NAMALWA (cell line): ENCODE measurements at regions not wholly inside any gene's neighbourhood (a gene's known extent, or its start where the extent isn't known, plus 50 kb on each side); places are given as distances from the start of the nearest gene placed in this dataset.

Experiments used
- DNase-seq: peaks from one replicate; pipeline ENCODE4 v3.0.0-alpha.2; 2015; ENCODE audit warnings: low spot score

DNA sequence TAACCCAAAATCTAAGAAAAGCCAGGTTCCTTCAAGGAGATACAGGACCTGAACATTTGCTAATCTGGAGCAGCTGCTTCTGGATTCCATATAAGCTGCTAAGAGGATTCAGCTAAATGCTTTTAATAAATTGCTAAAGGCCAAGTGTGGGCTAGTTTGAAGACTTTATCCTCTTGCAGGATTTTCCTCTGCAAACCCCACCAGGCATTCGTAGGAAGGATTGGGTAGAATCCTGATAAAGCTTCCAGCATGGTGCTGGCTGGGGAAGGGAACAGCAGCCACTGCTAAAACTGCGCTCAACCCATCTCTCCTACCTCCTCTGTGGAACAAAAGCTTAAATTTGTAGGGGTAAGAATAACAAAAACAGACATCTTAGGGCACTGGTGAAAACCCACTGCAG lies 61.3 kb upstream of the TAB3 start:
- no peak for DNase-seq

DNA sequence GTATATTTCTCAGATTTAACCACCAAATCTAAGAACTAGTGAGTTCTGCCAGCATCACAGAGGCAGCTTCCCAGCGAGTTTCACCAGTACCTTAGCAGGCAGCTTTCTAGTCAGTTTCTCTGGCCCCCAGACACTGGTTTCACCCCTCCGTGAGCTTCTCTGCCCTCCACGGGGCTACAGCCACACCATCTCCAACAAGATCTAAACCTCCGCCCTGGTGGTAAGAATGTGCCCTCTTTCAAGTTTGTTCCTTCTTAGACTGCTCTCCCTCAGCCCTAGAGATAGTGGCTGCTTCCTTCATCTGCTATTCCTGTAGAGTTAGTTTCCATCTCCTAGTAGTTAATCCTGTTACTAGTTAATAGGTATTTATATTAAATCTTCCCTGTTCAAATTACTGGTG lies 60.5 kb upstream of the TAB3 start:
- DNase-seq = no peak

DNA sequence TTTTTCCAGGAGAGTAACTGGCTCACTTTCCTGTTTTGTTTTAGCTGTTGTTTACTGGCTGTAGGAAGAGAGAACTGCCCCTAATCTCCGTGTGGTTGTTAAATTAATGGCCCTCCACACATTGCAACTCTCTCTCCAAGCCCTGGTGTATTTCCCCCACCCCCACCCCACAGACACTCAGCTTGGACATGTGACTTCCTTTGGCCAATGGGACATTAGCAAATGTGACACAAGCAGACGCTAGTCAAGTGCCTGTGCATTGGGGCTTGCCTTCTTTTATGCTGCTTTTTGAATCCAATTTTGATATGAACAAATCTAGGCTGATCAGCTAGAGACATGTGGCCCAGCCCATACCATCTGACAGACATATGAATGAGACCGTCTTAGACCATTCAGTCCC lies 59.6 kb upstream of the TAB3 start:
- DNase-seq = no peak

DNA sequence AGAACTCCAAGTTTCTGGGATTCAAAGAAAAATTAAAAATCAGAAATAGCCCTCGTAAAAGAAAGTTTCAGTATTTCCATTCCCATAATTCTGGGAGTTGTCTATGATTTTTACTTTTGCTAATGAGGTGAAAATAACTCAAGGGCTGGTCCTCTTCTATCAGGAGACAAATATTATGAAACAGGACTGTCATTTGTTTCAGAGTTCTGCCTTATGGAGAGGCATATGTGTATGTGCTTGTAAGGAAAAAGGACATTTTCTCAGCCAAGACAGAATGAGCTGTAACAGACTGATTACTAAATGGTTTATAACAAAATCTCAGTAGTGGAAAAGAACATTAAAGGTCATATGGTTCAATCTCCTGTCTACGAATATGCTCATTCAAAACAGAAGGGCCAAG lies 59.0 kb upstream of the TAB3 start:
- no peak for DNase-seq

DNA sequence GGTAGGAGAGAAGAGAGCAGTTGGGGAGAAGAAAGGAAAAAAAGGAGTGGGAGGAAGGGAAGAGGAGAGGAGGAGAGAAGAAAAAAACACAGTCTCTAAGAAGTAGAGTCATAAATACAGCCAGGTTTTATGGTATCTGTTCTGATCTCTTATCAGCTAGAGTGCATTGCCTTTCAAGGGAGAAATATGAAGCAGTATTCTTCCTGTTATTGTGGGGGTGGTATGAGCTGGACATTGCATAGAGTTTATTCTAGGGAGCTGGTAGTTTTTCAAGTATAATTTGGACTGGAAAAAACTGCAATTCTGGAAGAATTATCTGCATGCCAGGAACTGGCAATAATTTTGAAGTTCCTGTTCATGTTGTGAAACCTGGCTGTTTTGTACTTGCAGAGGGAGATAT lies 54.9 kb upstream of the TAB3 start:
- DNase-seq = no peak

DNA sequence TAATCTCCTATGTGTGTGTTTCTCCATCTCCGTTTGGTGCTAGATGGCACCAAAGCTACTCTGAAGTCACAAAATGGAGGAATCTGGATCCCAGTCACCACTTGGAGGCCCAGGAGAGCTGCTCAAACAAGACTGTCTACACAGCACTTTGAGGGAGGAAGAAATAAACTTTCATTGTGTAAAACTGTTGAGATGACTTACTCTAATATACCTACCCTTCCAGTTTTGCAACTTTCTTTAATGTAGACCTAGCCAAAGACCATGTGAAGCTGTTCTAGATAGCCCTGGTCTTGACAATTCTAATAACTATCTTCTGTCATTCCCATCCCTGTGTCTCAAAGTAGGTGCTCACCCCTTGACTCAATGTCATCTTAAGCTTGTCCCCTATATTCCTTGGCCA lies 52.8 kb upstream of the TAB3 start:
- no peak for DNase-seq

DNA sequence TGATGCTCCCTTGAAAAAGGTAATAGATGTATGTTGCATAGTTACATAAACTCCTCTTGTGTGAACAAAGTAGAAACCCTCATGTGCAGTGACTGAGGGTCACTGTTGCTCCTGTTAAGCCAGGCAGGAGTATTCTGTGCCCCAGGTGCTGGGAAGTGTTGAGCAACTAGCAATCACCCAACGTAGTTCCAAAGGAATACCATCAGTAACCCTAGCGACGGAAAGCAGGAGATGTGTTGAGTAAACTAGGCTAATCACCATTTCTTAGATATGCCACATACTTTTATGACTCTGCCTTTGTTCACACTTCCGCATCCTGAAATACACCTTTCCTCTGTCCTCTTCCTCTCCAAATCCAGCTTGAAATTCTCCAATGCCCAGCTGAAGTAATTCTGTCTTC lies 50.9 kb upstream of the TAB3 start:
- DNase-seq = no peak
